H1 (cell line): ENCODE measurements at regions not wholly inside any gene's neighbourhood (a gene's known extent, or its start where the extent isn't known, plus 50 kb on each side); places are given as distances from the start of the nearest gene placed in this dataset.

Source experiments
- CEBPB ChIP-seq: IDR thresholded peaks from 2 replicates; pipeline ENCODE4 v1.6.1; 2012; ENCODE audit warnings: low read depth, low read length
- CHD1 ChIP-seq: IDR thresholded peaks from 2 replicates; pipeline ENCODE4 v1.6.1; 2012; ENCODE audit warnings: low read depth, low read length, improper control_type of control experiment
- EP300 ChIP-seq, 2 experiments: IDR thresholded peaks; 1 replicate in 1 of 2; 2 replicates in 1 of 2; pipeline ENCODE4 v1.6.1; 2011 to 2012; ENCODE audit warnings: low read depth in 2 of 2, low read length in 2 of 2, mild to moderate bottlenecking in 2 of 2, borderline replicate concordance in 1 of 2, inconsistent platforms in 1 of 2, moderate library complexity in 1 of 2
- FOSL1 ChIP-seq: IDR thresholded peaks from 2 replicates; pipeline ENCODE4 v1.6.1; 2011; ENCODE audit warnings: mild to moderate bottlenecking, low read depth, low read length, moderate library complexity; ENCODE audit not compliant: insufficient read depth
- GABPA ChIP-seq: IDR thresholded peaks from 2 replicates; pipeline ENCODE4 v1.6.1; 2011; ENCODE audit warnings: mild to moderate bottlenecking, low read length, moderate library complexity, borderline replicate concordance; ENCODE audit not compliant: insufficient read depth
- HDAC6 ChIP-seq: IDR thresholded peaks from one replicate; pipeline ENCODE4 v1.7.1; 2012; ENCODE audit warnings: low read depth, mild to moderate bottlenecking, inconsistent platforms, low read length, moderate library complexity
- KDM1A ChIP-seq: fragments of 200-600, 300-600 bp; sonication (generic); IDR thresholded peaks from 2 replicates; pipeline ENCODE4 v1.7.1; 2016; ENCODE audit warnings: mild to moderate bottlenecking, low read length, borderline replicate concordance
- KDM4A ChIP-seq: IDR thresholded peaks from one replicate; pipeline ENCODE4 v1.7.1; 2012; ENCODE audit warnings: low read depth, mild to moderate bottlenecking, moderate library complexity, low read length, inconsistent platforms; ENCODE audit not compliant: severe bottlenecking
- MAFK ChIP-seq: IDR thresholded peaks from 2 replicates; pipeline ENCODE4 v1.6.1; 2012; ENCODE audit warnings: low read depth, mild to moderate bottlenecking, improper control_type of control experiment, low read length
- NRF1 ChIP-seq: IDR thresholded peaks from 2 replicates; pipeline ENCODE4 v1.6.1; 2011; ENCODE audit warnings: mild to moderate bottlenecking, low read depth, low read length, improper control_type of control experiment
- POLR2A ChIP-seq, 2 experiments: IDR thresholded peaks; 1 replicate in 1 of 2; 2 replicates in 1 of 2; pipeline ENCODE4 v1.6.1; 2011; ENCODE audit warnings: low read depth in 2 of 2, low read length in 2 of 2, mild to moderate bottlenecking in 2 of 2; ENCODE audit errors: control extremely low read depth in 1 of 2
- POLR2AphosphoS5 ChIP-seq: IDR thresholded peaks from 2 replicates; pipeline ENCODE4 v1.6.1; 2011; ENCODE audit warnings: low read depth, low read length
- POU5F1 ChIP-seq: IDR thresholded peaks from 2 replicates; pipeline ENCODE4 v1.6.1; 2011; ENCODE audit warnings: low read depth, mild to moderate bottlenecking, low read length, moderate library complexity
- RFX5 ChIP-seq: IDR thresholded peaks from 2 replicates; pipeline ENCODE4 v1.6.1; 2011; ENCODE audit warnings: low read depth, low read length, improper control_type of control experiment, borderline replicate concordance
- TAF1 ChIP-seq: IDR thresholded peaks from 2 replicates; pipeline ENCODE4 v1.6.1; 2011; ENCODE audit warnings: mild to moderate bottlenecking, low read depth, low read length
- TAF7 ChIP-seq: optimal IDR thresholded peaks from 2 replicates; pipeline ENCODE3; 2011; ENCODE audit warnings: low read depth, mild to moderate bottlenecking, inconsistent platforms, low read length, moderate library complexity, borderline replicate concordance
- TCF12 ChIP-seq: IDR thresholded peaks from 2 replicates; pipeline ENCODE4 v1.6.1; 2011; ENCODE audit warnings: low read depth, mild to moderate bottlenecking, low read length
- TF ChIP-seq, protein P1 (sequence below): IDR thresholded peaks from 2 replicates; pipeline ENCODE4 v1.6.1; 2012; ENCODE audit warnings: low read length, inconsistent platforms

DNA sequence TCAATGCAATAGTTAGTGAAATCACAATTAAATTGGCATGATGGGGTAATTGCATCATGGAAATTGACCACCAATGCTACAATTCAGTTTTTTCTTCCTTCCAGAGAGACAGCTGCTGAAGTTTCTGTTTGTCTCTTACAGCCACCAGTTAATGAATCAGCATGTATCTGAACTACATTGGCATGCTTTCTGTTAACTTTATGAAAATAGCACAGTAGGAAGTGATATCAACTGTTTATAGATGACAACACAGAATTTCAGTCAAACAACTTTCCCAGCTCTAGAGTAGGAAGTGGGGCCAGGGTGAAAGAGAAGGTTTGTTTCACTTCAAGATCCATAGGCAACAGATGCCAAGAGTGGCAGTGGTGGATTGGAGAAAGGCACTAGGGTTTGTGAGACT is 339.6 kb upstream of the VWC2 start (continued):
- no peak for TF ChIP-seq KDM4A
- no peak for TF ChIP-seq NRF1
- no peak for TF ChIP-seq GABPA
- TF ChIP-seq EP300 (IDR thresholded peaks at IDR 0.05; ENCODE audit: borderline replicate concordance in 1 of 2, low read depth in 2 of 2, low read length in 2 of 2) = no peak
- TF ChIP-seq POU5F1 = no peak
- TF ChIP-seq TAF7 = no peak
- no peak for TF ChIP-seq KDM1A
- TF ChIP-seq HDAC6 = no peak
- no peak for TF ChIP-seq POLR2AphosphoS5
- no peak for TF ChIP-seq MAFK
- no peak for TF ChIP-seq CEBPB
- no peak for TF ChIP-seq POLR2A (IDR thresholded peaks at IDR 0.05; ENCODE audit: control extremely low read depth in 1 of 2, low read depth in 2 of 2, low read length in 2 of 2)
- TF ChIP-seq, protein P1, sequence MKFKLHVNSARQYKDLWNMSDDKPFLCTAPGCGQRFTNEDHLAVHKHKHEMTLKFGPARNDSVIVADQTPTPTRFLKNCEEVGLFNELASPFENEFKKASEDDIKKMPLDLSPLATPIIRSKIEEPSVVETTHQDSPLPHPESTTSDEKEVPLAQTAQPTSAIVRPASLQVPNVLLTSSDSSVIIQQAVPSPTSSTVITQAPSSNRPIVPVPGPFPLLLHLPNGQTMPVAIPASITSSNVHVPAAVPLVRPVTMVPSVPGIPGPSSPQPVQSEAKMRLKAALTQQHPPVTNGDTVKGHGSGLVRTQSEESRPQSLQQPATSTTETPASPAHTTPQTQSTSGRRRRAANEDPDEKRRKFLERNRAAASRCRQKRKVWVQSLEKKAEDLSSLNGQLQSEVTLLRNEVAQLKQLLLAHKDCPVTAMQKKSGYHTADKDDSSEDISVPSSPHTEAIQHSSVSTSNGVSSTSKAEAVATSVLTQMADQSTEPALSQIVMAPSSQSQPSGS = no peak
- no peak for TF ChIP-seq TAF1
- TF ChIP-seq RFX5 = no peak
- no peak for TF ChIP-seq FOSL1
- TF ChIP-seq TCF12 = no peak
- TF ChIP-seq CHD1 = no peak
